Kasumi-1 (cell line): ENCODE measurements at regions not wholly inside any gene's neighbourhood (a gene's known extent, or its start where the extent isn't known, plus 50 kb on each side); places are given as distances from the start of the nearest gene placed in this dataset.

ENCODE experiments used
- DNase-seq, 2 experiments: peaks; one replicate each; lab custom pipeline; 2025; lab: John Stamatoyannopoulos, UW

DNA sequence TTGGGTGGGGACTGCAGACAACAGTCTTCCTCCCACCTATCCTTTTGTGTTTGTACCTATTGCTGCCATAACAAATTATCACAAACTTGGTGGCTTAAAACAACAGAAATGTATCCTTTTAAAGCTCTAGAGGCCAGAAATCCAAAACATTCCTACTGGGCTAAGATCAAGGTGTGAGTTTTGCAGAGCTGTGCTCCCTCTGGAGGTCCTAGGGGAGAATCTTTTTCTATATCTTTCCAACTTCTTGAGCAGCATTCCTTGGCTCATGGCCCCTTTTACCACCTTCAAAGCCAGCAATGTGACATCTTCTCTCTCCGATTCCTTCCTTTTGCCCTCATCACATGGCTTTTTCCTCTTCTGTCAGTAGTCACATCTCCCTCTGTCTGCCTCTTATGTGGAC is 190.6 kb downstream of the TTC8 start:
- no peak for DNase-seq

- no peak for DNase-seq
These were observed 193.0 kb downstream of the TTC8 start for GRCh38 chr14:89017417-89017816.

- no peak for DNase-seq
These were observed 197.8 kb downstream of the TTC8 start for GRCh38 chr14:89022274-89022673.

DNA sequence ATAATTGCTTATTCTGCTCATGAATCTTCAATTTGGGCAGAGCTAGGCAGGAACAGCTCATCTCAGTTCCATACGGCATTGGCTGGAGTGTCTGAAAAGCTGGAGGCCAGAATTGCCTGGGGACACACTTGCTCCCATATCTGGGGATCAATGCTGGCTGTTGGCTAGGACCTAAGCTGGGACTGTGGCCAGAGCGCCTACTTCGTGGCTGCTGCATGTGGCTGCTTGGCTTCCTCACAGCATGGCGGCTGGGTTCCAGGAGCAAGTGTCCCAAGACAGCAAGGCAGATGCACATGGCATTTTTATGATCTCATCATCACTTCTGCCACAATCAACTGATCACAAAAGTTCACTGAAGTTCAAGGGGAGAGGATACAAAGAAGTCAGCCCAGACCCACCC is 200.2 kb downstream of the TTC8 start:
- no peak for DNase-seq

- no peak for DNase-seq
These were observed 201.2 kb downstream of the TTC8 start for GRCh38 chr14:89025561-89026236.

DNA sequence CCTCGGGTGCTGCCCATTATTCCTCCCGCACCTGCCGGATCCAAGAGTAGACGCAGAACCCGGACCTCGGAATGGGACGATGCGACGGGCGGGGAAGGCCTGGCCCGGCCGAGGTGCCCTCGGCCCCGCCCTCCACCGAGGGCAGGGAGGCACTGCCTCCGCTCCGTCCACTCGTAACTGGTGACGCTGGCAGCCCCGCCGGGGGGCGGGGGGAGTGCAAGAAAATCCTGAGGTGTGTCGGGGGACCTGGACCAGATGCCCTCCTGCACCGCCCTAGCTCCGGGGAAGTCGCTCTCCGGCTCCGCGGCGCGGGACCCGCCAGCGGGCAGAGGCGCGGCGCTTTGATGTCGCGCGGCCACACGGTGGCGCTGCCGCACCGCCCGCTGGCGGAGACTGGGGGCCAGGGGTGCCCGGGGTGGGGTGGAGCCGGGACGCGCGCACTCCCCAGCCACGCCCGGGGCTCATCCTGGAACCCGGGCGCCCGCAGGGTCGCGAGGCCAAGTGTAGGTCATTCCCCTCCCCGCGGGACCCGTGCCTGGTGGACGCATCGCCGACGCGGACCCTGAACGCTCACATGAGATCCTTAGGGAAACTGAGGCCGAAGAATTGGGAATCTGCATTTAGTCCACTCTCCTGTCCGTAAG is 202.8 kb downstream of the TTC8 start:
- peak in 1 of 2 experiments; percentile 32 for DNase-seq

GRCh38 chr14:89028462-89029134 is 204.1 kb downstream of the TTC8 start:
- DNase-seq = no peak

DNA sequence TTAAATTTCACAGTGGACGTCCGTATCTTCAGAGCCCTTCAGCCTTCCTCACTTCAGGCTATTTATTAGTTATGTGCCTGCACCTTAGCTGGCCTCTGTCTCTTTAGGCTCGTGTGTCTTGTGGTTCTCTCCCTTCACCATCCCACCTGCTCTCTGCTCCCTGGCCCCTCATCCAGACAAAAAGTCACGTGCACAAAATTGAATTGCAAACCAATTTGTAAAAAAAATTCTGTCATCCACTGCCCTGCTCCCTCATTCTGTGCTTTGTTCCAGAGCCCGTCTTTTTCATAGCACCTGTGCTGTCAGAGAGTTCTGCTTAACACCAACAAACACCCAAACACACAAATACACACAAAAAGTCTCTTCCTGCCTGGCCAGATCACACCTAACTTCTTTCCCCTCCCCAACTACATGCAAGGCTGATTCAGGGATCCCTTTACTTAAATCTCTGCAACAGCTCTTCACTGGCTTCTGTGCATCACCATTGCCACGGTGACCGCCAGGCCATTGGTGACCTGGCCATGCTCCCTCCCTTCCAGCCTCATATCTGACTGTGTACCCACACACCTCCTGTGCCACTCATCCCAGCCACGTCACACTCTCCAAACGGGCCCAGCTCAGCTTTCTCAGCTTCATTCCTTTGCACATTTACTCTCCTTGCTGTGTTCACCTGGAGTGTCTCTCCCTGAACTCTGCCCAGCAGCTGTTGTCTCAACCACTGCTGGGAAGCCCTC is 205.7 kb downstream of the TTC8 start:
- no peak for DNase-seq

- no peak for DNase-seq
These were observed 206.5 kb downstream of the TTC8 start for GRCh38 chr14:89030921-89031320.

- no peak for DNase-seq
These were observed 207.7 kb downstream of the TTC8 start for GRCh38 chr14:89032086-89032649.

DNA sequence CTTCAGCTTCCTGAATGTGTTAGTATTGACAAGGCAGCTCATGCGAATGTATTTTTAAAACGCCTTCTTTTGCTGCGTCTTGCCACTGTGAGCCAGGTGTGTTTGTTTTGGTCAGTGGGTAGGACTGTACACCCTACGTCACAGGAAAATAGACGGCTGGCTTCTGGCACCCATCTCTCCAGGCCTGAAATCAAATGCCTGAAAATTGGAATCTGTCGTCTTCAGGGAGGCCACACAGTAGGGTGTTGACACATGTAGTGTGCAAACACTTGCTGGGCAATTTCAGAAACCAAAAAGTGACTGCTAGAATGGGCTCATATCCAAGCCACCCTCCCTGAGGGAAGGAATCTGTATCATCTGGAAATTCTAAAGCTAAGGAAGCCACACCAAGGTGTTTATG is 209.3 kb downstream of the TTC8 start:
- DNase-seq = no peak

DNA sequence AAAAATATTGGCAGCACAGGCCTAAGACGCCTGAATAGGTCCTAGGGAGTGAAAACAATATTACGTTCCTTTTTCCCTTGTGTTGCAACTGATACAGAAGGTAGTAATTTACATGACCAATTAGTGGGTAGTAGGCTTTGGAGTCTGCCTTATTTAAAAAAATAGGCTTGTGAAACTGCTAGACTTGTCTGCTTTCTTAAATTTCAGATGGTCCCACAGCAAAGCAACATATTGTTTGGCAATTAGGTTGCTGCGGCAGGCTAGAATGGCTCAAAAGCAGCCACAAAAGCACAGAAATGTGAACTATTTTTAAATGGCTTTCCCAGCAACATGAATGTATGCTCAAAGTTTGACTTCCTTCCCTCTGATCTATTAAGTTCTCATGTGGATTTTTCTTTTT is 211.9 kb downstream of the TTC8 start:
- DNase-seq = no peak

- DNase-seq = no peak
These were observed 212.6 kb downstream of the TTC8 start for GRCh38 chr14:89037065-89037464.

- peak in 1 of 2 experiments; percentile 32 for DNase-seq
These were observed 215.6 kb downstream of the TTC8 start for GRCh38 chr14:89040080-89040459.

GRCh38 chr14:89040460-89041256 is 216.2 kb downstream of the TTC8 start:
- peak; percentile 70 to 73 for DNase-seq

DNA sequence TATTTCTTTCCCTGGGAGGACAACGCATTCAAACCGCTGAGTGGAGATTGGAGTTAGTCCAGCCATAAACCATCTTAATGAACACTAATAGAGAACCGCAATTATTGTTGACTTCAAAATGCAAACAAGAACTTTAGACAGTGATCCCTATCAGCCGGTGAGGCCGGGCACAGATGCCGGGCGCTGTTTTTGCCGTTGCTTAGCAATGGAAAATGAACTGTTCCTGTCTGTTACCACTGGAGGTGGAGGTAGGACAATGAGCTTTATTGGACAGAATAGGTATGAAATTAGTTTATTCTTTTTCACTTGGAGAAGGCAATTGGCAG is 216.8 kb downstream of the TTC8 start:
- no peak for DNase-seq

DNA sequence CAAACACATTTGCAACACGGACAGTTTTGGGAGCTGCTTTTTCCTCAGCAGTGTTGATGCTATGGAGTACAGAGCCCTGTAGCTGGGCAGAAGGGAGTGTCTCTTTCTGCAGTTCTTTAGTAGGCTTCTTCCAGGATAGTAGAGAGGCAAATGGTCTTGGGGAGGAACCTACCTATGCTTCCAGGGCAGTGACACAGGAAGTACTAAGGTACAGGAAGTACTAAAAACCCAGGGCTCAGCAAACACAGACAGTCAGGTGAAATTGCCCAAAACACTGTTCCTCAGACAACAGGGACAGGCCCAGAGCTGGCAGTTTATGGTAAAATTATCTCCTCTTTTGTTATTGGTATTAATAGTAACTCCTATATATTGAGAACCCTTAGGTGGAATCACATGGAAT is 217.6 kb downstream of the TTC8 start:
- DNase-seq = no peak

DNA sequence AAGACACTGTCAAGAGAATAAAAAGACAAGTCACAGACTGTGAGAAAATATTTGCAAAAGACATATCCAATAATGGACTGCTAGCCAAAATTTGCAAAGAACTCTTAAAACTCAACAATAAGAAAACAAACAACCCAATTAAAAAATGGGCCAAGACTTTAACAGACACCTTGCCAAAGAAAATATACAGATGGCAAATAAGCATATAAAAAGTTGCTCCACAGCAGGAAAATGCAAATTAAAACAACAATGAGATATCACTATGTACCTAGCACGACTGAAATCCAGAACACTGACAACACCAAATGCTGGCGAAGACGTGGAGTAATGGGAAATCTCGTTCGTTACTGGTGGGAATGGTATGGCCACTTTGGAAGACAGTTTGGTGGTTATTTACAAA is 228.9 kb downstream of the TTC8 start:
- no peak for DNase-seq

DNA sequence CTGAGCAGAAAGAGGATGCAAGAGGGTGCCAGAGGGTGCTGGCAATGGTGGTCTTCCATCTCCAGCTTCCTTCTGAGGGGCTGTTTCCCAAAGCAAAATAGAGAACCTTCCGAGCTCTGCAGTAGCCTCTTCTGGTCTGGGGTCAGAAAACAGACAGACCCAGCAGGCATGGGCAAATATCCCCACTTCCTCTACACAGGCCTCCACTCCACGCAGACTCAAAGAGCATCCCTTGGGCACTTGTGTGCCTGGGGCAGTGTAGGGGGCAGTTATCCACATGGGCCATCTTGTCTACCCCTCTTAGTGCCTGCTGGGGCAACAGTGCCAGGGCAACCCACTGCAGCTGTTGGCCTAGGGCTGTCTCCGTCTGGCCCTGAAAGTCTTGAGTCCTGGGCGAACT is 231.9 kb downstream of the TTC8 start:
- DNase-seq = no peak

GRCh38 chr14:89058697-89059096 is 234.2 kb downstream of the TTC8 start:
- peak in 1 of 2 experiments; percentile 19 for DNase-seq

DNA sequence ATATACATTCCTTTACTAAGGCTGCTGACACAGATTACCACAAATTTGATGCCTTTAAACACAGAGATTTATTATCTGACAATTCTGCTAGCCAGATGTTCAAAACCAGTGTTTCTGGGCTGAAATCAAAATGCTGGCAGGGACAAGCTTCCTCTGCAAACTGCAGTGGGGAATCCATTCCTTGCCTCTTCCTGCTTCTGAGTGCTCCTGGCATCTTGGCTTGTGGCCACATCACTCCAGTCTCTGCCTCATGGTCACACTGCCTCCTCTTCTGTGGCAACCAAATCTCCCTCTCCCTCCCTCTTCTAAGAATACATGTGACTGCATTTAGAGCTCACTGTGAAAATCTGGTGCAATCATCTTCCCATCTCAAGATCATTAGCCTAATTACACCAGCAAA is 235.7 kb downstream of the TTC8 start:
- DNase-seq = no peak

GRCh38 chr14:89061696-89062095 is 237.2 kb downstream of the TTC8 start:
- DNase-seq = no peak
